GM13976 (cell line): ENCODE measurements at regions not wholly inside any gene's neighbourhood (a gene's known extent, or its start where the extent isn't known, plus 50 kb on each side); places are given as distances from the start of the nearest gene placed in this dataset.

ENCODE experiments used
- DNase-seq: peaks from one replicate; pipeline ENCODE4 v3.0.0; 2012; ENCODE audit warnings: low spot score
- CTCF ChIP-seq: IDR thresholded peaks from 2 replicates; pipeline ENCODE4 v1.5.1; 2012; ENCODE audit warnings: borderline replicate concordance, mild to moderate bottlenecking; ENCODE audit not compliant: insufficient read depth; ENCODE audit errors: extremely low read depth, missing control alignments, control extremely low read depth
- in situ Hi-C: fragments of 300-500 bp; cut with MboI; formaldehyde crosslinking; loops from one replicate; pipeline ENCODE4 v1.12.0; 2022; ENCODE audit warnings: low sequenced_read_pairs, mixed read lengths, inconsistent platforms; ENCODE audit not compliant: unreplicated experiment

- no peak for TF ChIP-seq CTCF
- DNase-seq, result no peak
- in situ Hi-C loops, result no loop called here
Measured at GRCh38 chr10:130363899-130364445, 227.8 kb downstream of the GLRX3 start.

- DNase-seq, result no peak
- in situ Hi-C loops, result no loop called here
- no peak for TF ChIP-seq CTCF
Measured at GRCh38 chr10:130364631-130365411, 228.6 kb downstream of the GLRX3 start.

GRCh38 chr10:130368761-130369560, 232.8 kb downstream of the GLRX3 start:
- TF ChIP-seq CTCF, result no peak
- in situ Hi-C loops, result no loop called here
- DNase-seq, result no peak

- TF ChIP-seq CTCF, result no peak
- in situ Hi-C loops, result no loop called here
- DNase-seq, result no peak
Measured at GRCh38 chr10:130369645-130370381, 233.6 kb downstream of the GLRX3 start.

- DNase-seq, result no peak
- no peak for TF ChIP-seq CTCF
- in situ Hi-C loops, result no loop called here
Measured at GRCh38 chr10:130370721-130371120, 234.5 kb downstream of the GLRX3 start.

- no peak for TF ChIP-seq CTCF
- DNase-seq, result no peak
- in situ Hi-C loops, result no loop called here
Measured at GRCh38 chr10:130371156-130371555, 235.0 kb downstream of the GLRX3 start.
